ENCODE measurements at regions not wholly inside any gene's neighbourhood (a gene's known extent, or its start where the extent isn't known, plus 50 kb on each side); places are given as distances from the start of the nearest gene placed in this dataset.
"Not testable (repeated sequence)": the region's sequence is repeated elsewhere in the genome, so short reads cannot be mapped to it uniquely, and the experiment has no call there.

GRCh38 chr10:114717881-114718280 lies 59.8 kb upstream of the ABLIM1 start:
- not testable (repeated sequence) for H3K27me3 ChIP-seq (ENCODE audit: control insufficient read depth in 1 of 2, insufficient read depth in 2 of 2, low read length in 2 of 2); H3K4me3 ChIP-seq (ENCODE audit: low read depth in 1 of 2, low read length in 2 of 2); H3K9me3 ChIP-seq (ENCODE audit: control insufficient read depth in 2 of 2, insufficient read depth in 1 of 2, low read depth in 1 of 2, low read length in 1 of 2); H3K4me1 ChIP-seq (ENCODE audit: control insufficient read depth in 2 of 2, insufficient read depth in 2 of 2, low read length in 1 of 2); H3K27ac ChIP-seq (ENCODE audit: low read depth in 2 of 2, low read length in 1 of 2); H3K36me3 ChIP-seq (ENCODE audit: control insufficient read depth in 2 of 2, insufficient read depth in 2 of 2, low read length in 1 of 2)

- 77 to 79% methylated on average over 3 of the region's 3 CpGs for WGBS, 2 donors
- no peaks in the 10 kb centered on the region for H3K9me3 ChIP-seq (ENCODE audit: control insufficient read depth in 2 of 2, insufficient read depth in 1 of 2, low read depth in 1 of 2, low read length in 1 of 2)
- no peaks in the 10 kb centered on the region for H3K4me1 ChIP-seq (ENCODE audit: control insufficient read depth in 2 of 2, insufficient read depth in 2 of 2, low read length in 1 of 2)
- H3K4me3 ChIP-seq (ENCODE audit: low read depth in 1 of 2, low read length in 2 of 2) = no peak overlapping the region
- H3K36me3 ChIP-seq (ENCODE audit: control insufficient read depth in 2 of 2, insufficient read depth in 2 of 2, low read length in 1 of 2) = no peaks in the 10 kb centered on the region
- H3K27ac ChIP-seq (ENCODE audit: low read depth in 2 of 2, low read length in 1 of 2) = no peak overlapping the region
- H3K27me3 ChIP-seq (ENCODE audit: control insufficient read depth in 1 of 2, insufficient read depth in 2 of 2, low read length in 2 of 2) = no peaks in the 10 kb centered on the region
Measured at GRCh38 chr10:114718374-114718773, 60.3 kb upstream of the ABLIM1 start.

- H3K27me3 ChIP-seq (ENCODE audit: control insufficient read depth in 1 of 2, insufficient read depth in 2 of 2, low read length in 2 of 2) = no peaks in the 10 kb centered on the region
- WGBS, 2 donors = 64 to 74% methylated on average over 3 of the region's 3 CpGs
- no peaks in the 10 kb centered on the region for H3K9me3 ChIP-seq (ENCODE audit: control insufficient read depth in 2 of 2, insufficient read depth in 1 of 2, low read depth in 1 of 2, low read length in 1 of 2)
- no peaks in the 10 kb centered on the region for H3K36me3 ChIP-seq (ENCODE audit: control insufficient read depth in 2 of 2, insufficient read depth in 2 of 2, low read length in 1 of 2)
- no peak overlapping the region for H3K27ac ChIP-seq (ENCODE audit: low read depth in 2 of 2, low read length in 1 of 2)
- H3K4me1 ChIP-seq (ENCODE audit: control insufficient read depth in 2 of 2, insufficient read depth in 2 of 2, low read length in 1 of 2) = no peaks in the 10 kb centered on the region
- H3K4me3 ChIP-seq (ENCODE audit: low read depth in 1 of 2, low read length in 2 of 2) = no peak overlapping the region
Measured at GRCh38 chr10:114719311-114719710, 61.2 kb upstream of the ABLIM1 start.

- not testable (repeated sequence) for H3K27ac ChIP-seq (ENCODE audit: low read depth in 2 of 2, low read length in 1 of 2); H3K4me3 ChIP-seq (ENCODE audit: low read depth in 1 of 2, low read length in 2 of 2); H3K4me1 ChIP-seq (ENCODE audit: control insufficient read depth in 2 of 2, insufficient read depth in 2 of 2, low read length in 1 of 2); H3K36me3 ChIP-seq (ENCODE audit: control insufficient read depth in 2 of 2, insufficient read depth in 2 of 2, low read length in 1 of 2); H3K9me3 ChIP-seq (ENCODE audit: control insufficient read depth in 2 of 2, insufficient read depth in 1 of 2, low read depth in 1 of 2, low read length in 1 of 2); H3K27me3 ChIP-seq (ENCODE audit: control insufficient read depth in 1 of 2, insufficient read depth in 2 of 2, low read length in 2 of 2)
- 93 to 97% methylated on average over 1 of the region's 1 CpG for WGBS, 2 donors
Measured at GRCh38 chr10:114720023-114720422, 61.9 kb upstream of the ABLIM1 start.

- H3K9me3 ChIP-seq (ENCODE audit: control insufficient read depth in 2 of 2, insufficient read depth in 1 of 2, low read depth in 1 of 2, low read length in 1 of 2) = no peaks in the 10 kb centered on the region
- no peaks in the 10 kb centered on the region for H3K27me3 ChIP-seq (ENCODE audit: control insufficient read depth in 1 of 2, insufficient read depth in 2 of 2, low read length in 2 of 2)
- H3K4me1 ChIP-seq (ENCODE audit: control insufficient read depth in 2 of 2, insufficient read depth in 2 of 2, low read length in 1 of 2) = peaks cover 0 to 2% of the 10 kb centered on the region in 2 donors
- no peaks in the 10 kb centered on the region for H3K36me3 ChIP-seq (ENCODE audit: control insufficient read depth in 2 of 2, insufficient read depth in 2 of 2, low read length in 1 of 2)
- H3K27ac ChIP-seq (ENCODE audit: low read depth in 2 of 2, low read length in 1 of 2) = no peak overlapping the region
- H3K4me3 ChIP-seq (ENCODE audit: low read depth in 1 of 2, low read length in 2 of 2) = no peak overlapping the region
- WGBS, 2 donors = 45 to 66% methylated on average over 4 of the region's 4 CpGs
Measured at GRCh38 chr10:114720685-114721278, 62.7 kb upstream of the ABLIM1 start.

- H3K27ac ChIP-seq (ENCODE audit: low read depth in 2 of 2, low read length in 1 of 2); H3K4me1 ChIP-seq (ENCODE audit: control insufficient read depth in 2 of 2, insufficient read depth in 2 of 2, low read length in 1 of 2); H3K36me3 ChIP-seq (ENCODE audit: control insufficient read depth in 2 of 2, insufficient read depth in 2 of 2, low read length in 1 of 2); H3K27me3 ChIP-seq (ENCODE audit: control insufficient read depth in 1 of 2, insufficient read depth in 2 of 2, low read length in 2 of 2); H3K9me3 ChIP-seq (ENCODE audit: control insufficient read depth in 2 of 2, insufficient read depth in 1 of 2, low read depth in 1 of 2, low read length in 1 of 2); H3K4me3 ChIP-seq (ENCODE audit: low read depth in 1 of 2, low read length in 2 of 2): not testable (repeated sequence)
- 80 to 81% methylated on average over 3 of the region's 3 CpGs for WGBS, 2 donors
Measured at GRCh38 chr10:114722136-114722535, 64.1 kb upstream of the ABLIM1 start.

GRCh38 chr10:114723361-114723760 lies 65.3 kb upstream of the ABLIM1 start:
- Histone ChIP-seq H3K4me3 (ENCODE audit: low read depth in 1 of 2, low read length in 2 of 2) (no peak overlapping the region), H3K4me1 (ENCODE audit: control insufficient read depth in 2 of 2, insufficient read depth in 2 of 2, low read length in 1 of 2) (peaks cover 0 to 2% of the 10 kb centered on the region in 2 donors), H3K27ac (ENCODE audit: low read depth in 2 of 2, low read length in 1 of 2) (no peak overlapping the region), H3K36me3 (ENCODE audit: control insufficient read depth in 2 of 2, insufficient read depth in 2 of 2, low read length in 1 of 2) (no peaks in the 10 kb centered on the region), H3K27me3 (ENCODE audit: control insufficient read depth in 1 of 2, insufficient read depth in 2 of 2, low read length in 2 of 2) (no peaks in the 10 kb centered on the region), H3K9me3 (ENCODE audit: control insufficient read depth in 2 of 2, insufficient read depth in 1 of 2, low read depth in 1 of 2, low read length in 1 of 2) (no peaks in the 10 kb centered on the region)
- 88 to 94% methylated on average over 1 of the region's 1 CpG for WGBS, 2 donors

- H3K4me1 ChIP-seq (ENCODE audit: control insufficient read depth in 2 of 2, insufficient read depth in 2 of 2, low read length in 1 of 2) = peaks cover 0 to 2% of the 10 kb centered on the region in 2 donors
- no peaks in the 10 kb centered on the region for H3K36me3 ChIP-seq (ENCODE audit: control insufficient read depth in 2 of 2, insufficient read depth in 2 of 2, low read length in 1 of 2)
- H3K27ac ChIP-seq (ENCODE audit: low read depth in 2 of 2, low read length in 1 of 2) = no peak overlapping the region
- H3K9me3 ChIP-seq (ENCODE audit: control insufficient read depth in 2 of 2, insufficient read depth in 1 of 2, low read depth in 1 of 2, low read length in 1 of 2) = no peaks in the 10 kb centered on the region
- H3K27me3 ChIP-seq (ENCODE audit: control insufficient read depth in 1 of 2, insufficient read depth in 2 of 2, low read length in 2 of 2) = no peaks in the 10 kb centered on the region
- H3K4me3 ChIP-seq (ENCODE audit: low read depth in 1 of 2, low read length in 2 of 2) = no peak overlapping the region
- WGBS, 2 donors = 78 to 85% methylated on average over 3 of the region's 3 CpGs
Measured at GRCh38 chr10:114723991-114724715, 66.1 kb upstream of the ABLIM1 start.

GRCh38 chr10:114724716-114725106 lies 66.6 kb upstream of the ABLIM1 start:
- H3K36me3 ChIP-seq (ENCODE audit: control insufficient read depth in 2 of 2, insufficient read depth in 2 of 2, low read length in 1 of 2) = no peaks in the 10 kb centered on the region
- WGBS, 2 donors = 88 to 91% methylated on average over 3 of the region's 3 CpGs
- peaks cover 0 to 2% of the 10 kb centered on the region in 2 donors for H3K4me1 ChIP-seq (ENCODE audit: control insufficient read depth in 2 of 2, insufficient read depth in 2 of 2, low read length in 1 of 2)
- no peak overlapping the region for H3K4me3 ChIP-seq (ENCODE audit: low read depth in 1 of 2, low read length in 2 of 2)
- H3K27ac ChIP-seq (ENCODE audit: low read depth in 2 of 2, low read length in 1 of 2) = no peak overlapping the region
- no peaks in the 10 kb centered on the region for H3K27me3 ChIP-seq (ENCODE audit: control insufficient read depth in 1 of 2, insufficient read depth in 2 of 2, low read length in 2 of 2)
- no peaks in the 10 kb centered on the region for H3K9me3 ChIP-seq (ENCODE audit: control insufficient read depth in 2 of 2, insufficient read depth in 1 of 2, low read depth in 1 of 2, low read length in 1 of 2)

GRCh38 chr10:114726820-114727271 lies 68.8 kb upstream of the ABLIM1 start:
- H3K4me3 ChIP-seq (ENCODE audit: low read depth in 1 of 2, low read length in 2 of 2) = no peak overlapping the region
- peaks cover 0 to 2% of the 10 kb centered on the region in 2 donors for H3K4me1 ChIP-seq (ENCODE audit: control insufficient read depth in 2 of 2, insufficient read depth in 2 of 2, low read length in 1 of 2)
- H3K27me3 ChIP-seq (ENCODE audit: control insufficient read depth in 1 of 2, insufficient read depth in 2 of 2, low read length in 2 of 2) = no peaks in the 10 kb centered on the region
- WGBS, 2 donors = 67 to 68% methylated on average over 3 of the region's 3 CpGs
- no peaks in the 10 kb centered on the region for H3K36me3 ChIP-seq (ENCODE audit: control insufficient read depth in 2 of 2, insufficient read depth in 2 of 2, low read length in 1 of 2)
- no peak overlapping the region for H3K27ac ChIP-seq (ENCODE audit: low read depth in 2 of 2, low read length in 1 of 2)
- no peaks in the 10 kb centered on the region for H3K9me3 ChIP-seq (ENCODE audit: control insufficient read depth in 2 of 2, insufficient read depth in 1 of 2, low read depth in 1 of 2, low read length in 1 of 2)
